HEK293 (cell line): ENCODE measurements at regions not wholly inside any gene's neighbourhood (a gene's known extent, or its start where the extent isn't known, plus 50 kb on each side); places are given as distances from the start of the nearest gene placed in this dataset.

ENCODE experiments used
- CTCF ChIA-PET: fragments of 350-600 bp; formaldehyde crosslinking; extraction: SDS; loops from one replicate; lab custom pipeline; 2021; ENCODE audit warnings: antibody characterized with exemption; lab: Yijun Ruan, JAX
- POLR2A ChIA-PET: fragments of 300-600 bp; formaldehyde crosslinking; extraction: SDS; loops from one replicate; lab custom pipeline; 2020; ENCODE audit warnings: antibody characterized with exemption, inconsistent platforms; lab: Yijun Ruan, JAX
- H3K27ac ChIP-seq: fragments of 200-500 bp; sonication (Bioruptor generic); 2 replicates; pipeline ENCODE4 v1.5.1; 2014; ENCODE audit warnings: low read depth, low read length, control low read depth, inconsistent platforms; ENCODE audit errors: extremely low read depth
- H3K36me3 ChIP-seq, 2 experiments: fragments of 200-500 bp in 1 of 2; sonication (Bioruptor generic) in 1 of 2; 1 replicate in 1 of 2; 2 replicates in 1 of 2; pipeline ENCODE4 v1.5.1; 2014 to 2017; ENCODE audit warnings: inconsistent platforms in 2 of 2, low read length in 2 of 2; ENCODE audit not compliant: control insufficient read depth in 2 of 2, insufficient read depth in 1 of 2
- H3K4me1 ChIP-seq: fragments of 200-500 bp; sonication (Bioruptor generic); 2 replicates; pipeline ENCODE4 v1.5.1; 2014; ENCODE audit warnings: mild to moderate bottlenecking, low read length, inconsistent platforms; ENCODE audit not compliant: control insufficient read depth, insufficient read depth
- H3K4me3 ChIP-seq: 2 replicates; pipeline ENCODE4 v1.5.1; 2011; ENCODE audit warnings: low read depth, mild to moderate bottlenecking, control low read depth, low read length, moderate library complexity
- H3K9me3 ChIP-seq: fragments of 200-500 bp; sonication (Bioruptor generic); 2 replicates; pipeline ENCODE4 v1.5.1; 2014; ENCODE audit warnings: low read depth, low read length, inconsistent platforms; ENCODE audit not compliant: control insufficient read depth, insufficient read depth
- KLF1 ChIP-seq: fragments of 450-650 bp; formaldehyde crosslinking; IDR thresholded peaks from 2 replicates; pipeline ENCODE4 v1.5.1; 2016; ENCODE audit warnings: missing biosample characterization, missing genetic modification characterization
- SCRT1 ChIP-seq: fragments of 450-650 bp; formaldehyde crosslinking; IDR thresholded peaks from 2 replicates; pipeline ENCODE4 v1.5.1; 2016; ENCODE audit warnings: missing biosample characterization, missing genetic modification characterization, borderline replicate concordance
- YY2 ChIP-seq: fragments of 450-650 bp; formaldehyde crosslinking; IDR thresholded peaks from 2 replicates; pipeline ENCODE4 v1.5.1; 2016; ENCODE audit warnings: missing biosample characterization, missing genetic modification characterization
- ZBTB17 ChIP-seq: fragments of 450-650 bp; formaldehyde crosslinking; IDR thresholded peaks from 2 replicates; pipeline ENCODE4 v1.5.1; 2016; ENCODE audit warnings: missing biosample characterization, missing genetic modification characterization
- ZFHX2 ChIP-seq: fragments of 450-650 bp; formaldehyde crosslinking; conservative IDR thresholded peaks from 2 replicates; pipeline ENCODE4 v1.5.1; 2016; ENCODE audit warnings: missing biosample characterization, missing genetic modification characterization
- ZNF19 ChIP-seq: fragments of 450-650 bp; formaldehyde crosslinking; IDR thresholded peaks from 2 replicates; pipeline ENCODE4; 2016; ENCODE audit warnings: missing biosample characterization, missing genetic modification characterization, low read depth
- ZNF354C ChIP-seq: fragments of 450-650 bp; formaldehyde crosslinking; IDR thresholded peaks from 2 replicates; pipeline ENCODE4 v1.5.1; 2016; ENCODE audit warnings: missing biosample characterization, missing genetic modification characterization, low read depth, borderline replicate concordance
- ZNF529 ChIP-seq: fragments of 450-650 bp; formaldehyde crosslinking; IDR thresholded peaks from 2 replicates; pipeline ENCODE4 v1.5.1; 2017; ENCODE audit warnings: missing genetic modification characterization, missing biosample characterization; ENCODE audit not compliant: insufficient replicate concordance
- ZNF600 ChIP-seq: fragments of 450-650 bp; formaldehyde crosslinking; IDR thresholded peaks from 2 replicates; pipeline ENCODE4 v1.5.1; 2016; ENCODE audit warnings: missing biosample characterization, missing genetic modification characterization
- ZNF654 ChIP-seq: fragments of 450-650 bp; formaldehyde crosslinking; IDR thresholded peaks from 2 replicates; pipeline ENCODE4 v1.5.1; 2016; ENCODE audit warnings: low read depth, missing biosample characterization, missing genetic modification characterization
- TF ChIP-seq, protein P1 (sequence below): fragments of 450-650 bp; formaldehyde crosslinking; IDR thresholded peaks from 2 replicates; pipeline ENCODE4 v1.5.1; 2016; ENCODE audit warnings: missing biosample characterization, missing genetic modification characterization, low read depth
- TF ChIP-seq, protein P2 (sequence below): fragments of 450-650 bp; formaldehyde crosslinking; IDR thresholded peaks from 2 replicates; pipeline ENCODE4 v1.5.1; 2016; ENCODE audit warnings: missing biosample characterization, missing genetic modification characterization
- TF ChIP-seq, protein P3 (sequence below): fragments of 450-650 bp; IDR thresholded peaks from 2 replicates; pipeline ENCODE4 v1.5.1; 2018; ENCODE audit warnings: missing biosample characterization, missing genetic modification characterization
- TF ChIP-seq, protein P4 (sequence below): fragments of 450-650 bp; formaldehyde crosslinking; IDR thresholded peaks from 2 replicates; pipeline ENCODE4 v1.5.1; 2016; ENCODE audit warnings: missing biosample characterization, missing genetic modification characterization, borderline replicate concordance
- TF ChIP-seq, protein P5 (sequence below): fragments of 450-650 bp; formaldehyde crosslinking; IDR thresholded peaks from 2 replicates; pipeline ENCODE4 v1.5.1; 2016; ENCODE audit warnings: missing biosample characterization, missing genetic modification characterization
- TF ChIP-seq, protein P6 (sequence below): fragments of 450-650 bp; formaldehyde crosslinking; IDR thresholded peaks from 2 replicates; pipeline ENCODE4 v1.5.1; 2016; ENCODE audit warnings: missing biosample characterization, missing genetic modification characterization
- TF ChIP-seq, protein P7 (sequence below): sonication (generic); formaldehyde crosslinking; IDR thresholded peaks from 2 replicates; pipeline ENCODE4 v1.8.1; 2022; ENCODE audit warnings: mild to moderate bottlenecking, moderate library complexity, missing genetic modification reagents
- TF ChIP-seq, protein P8 (sequence below): fragments of 450-650 bp; formaldehyde crosslinking; IDR thresholded peaks from 2 replicates; pipeline ENCODE4 v1.5.1; 2017; ENCODE audit warnings: missing biosample characterization, missing genetic modification characterization
- TF ChIP-seq, protein P9 (sequence below): fragments of 450-650 bp; formaldehyde crosslinking; IDR thresholded peaks from 2 replicates; pipeline ENCODE4 v1.5.1; 2017; ENCODE audit warnings: missing biosample characterization, missing genetic modification characterization

DNA sequence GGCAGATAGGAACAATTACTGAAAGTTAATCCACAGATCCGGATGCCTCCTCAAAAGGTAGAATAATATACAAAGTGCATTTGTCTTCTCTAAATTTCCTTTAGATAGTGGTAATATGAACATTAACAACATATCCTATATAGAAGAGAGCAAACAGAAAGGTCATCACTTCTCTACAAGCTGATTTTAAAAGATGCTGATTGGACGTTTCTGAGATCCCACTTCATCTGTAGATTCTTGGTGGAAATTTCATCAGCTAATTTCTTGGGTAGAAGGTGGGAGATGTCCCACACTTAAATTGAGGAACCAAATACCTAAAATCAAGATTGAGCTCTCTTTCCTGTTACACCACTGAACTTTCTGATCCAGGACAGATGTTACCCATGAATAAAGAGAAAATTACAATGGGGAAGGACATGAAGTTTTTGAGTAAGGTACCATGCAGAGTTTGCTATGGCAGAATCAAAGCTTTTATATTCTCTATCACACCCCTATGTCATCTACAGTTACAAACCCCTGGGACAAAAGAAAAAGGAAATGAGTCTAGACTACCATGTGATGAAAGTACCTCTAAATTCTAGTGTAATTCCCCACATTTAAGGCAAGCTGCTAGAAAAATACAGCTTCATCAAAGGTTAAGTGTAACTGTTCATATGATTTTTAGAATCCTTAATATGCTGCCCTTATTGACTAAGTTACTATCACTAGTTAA lies 189.2 kb upstream of the SETMAR start:
- H3K27ac ChIP-seq = no peak overlapping the region
- H3K36me3 ChIP-seq = no peaks in the 10 kb centered on the region
- no peaks in the 10 kb centered on the region for H3K4me1 ChIP-seq
- H3K9me3 ChIP-seq = no peaks in the 10 kb centered on the region
- ChIA-PET CTCF (interaction anchor here (0.7 to 0.9 kb wide), 3 partner anchors 93 to 997 kb away, joined by 3 to 4 read pairs (median 3); no protein-coding TSS in a partner anchor), POLR2A (no interaction called here)
- TF ChIP-seq, protein P1, sequence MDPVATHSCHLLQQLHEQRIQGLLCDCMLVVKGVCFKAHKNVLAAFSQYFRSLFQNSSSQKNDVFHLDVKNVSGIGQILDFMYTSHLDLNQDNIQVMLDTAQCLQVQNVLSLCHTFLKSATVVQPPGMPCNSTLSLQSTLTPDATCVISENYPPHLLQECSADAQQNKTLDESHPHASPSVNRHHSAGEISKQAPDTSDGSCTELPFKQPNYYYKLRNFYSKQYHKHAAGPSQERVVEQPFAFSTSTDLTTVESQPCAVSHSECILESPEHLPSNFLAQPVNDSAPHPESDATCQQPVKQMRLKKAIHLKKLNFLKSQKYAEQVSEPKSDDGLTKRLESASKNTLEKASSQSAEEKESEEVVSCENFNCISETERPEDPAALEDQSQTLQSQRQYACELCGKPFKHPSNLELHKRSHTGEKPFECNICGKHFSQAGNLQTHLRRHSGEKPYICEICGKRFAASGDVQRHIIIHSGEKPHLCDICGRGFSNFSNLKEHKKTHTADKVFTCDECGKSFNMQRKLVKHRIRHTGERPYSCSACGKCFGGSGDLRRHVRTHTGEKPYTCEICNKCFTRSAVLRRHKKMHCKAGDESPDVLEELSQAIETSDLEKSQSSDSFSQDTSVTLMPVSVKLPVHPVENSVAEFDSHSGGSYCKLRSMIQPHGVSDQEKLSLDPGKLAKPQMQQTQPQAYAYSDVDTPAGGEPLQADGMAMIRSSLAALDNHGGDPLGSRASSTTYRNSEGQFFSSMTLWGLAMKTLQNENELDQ (tag by site-specific recombination) = no peak
- TF ChIP-seq ZNF354C (tag by site-specific recombination) (no peak), SCRT1 (no peak), ZNF600 (tag by site-specific recombination) (no peak), ZNF529 (no peak), ZFHX2 (tag by site-specific recombination) (no peak), ZNF654 (tag by site-specific recombination) (no peak), ZNF19 (tag by site-specific recombination) (no peak), KLF1 (tag by site-specific recombination) (no peak), ZBTB17 (no peak), YY2 (no peak)
- TF ChIP-seq, protein P2, sequence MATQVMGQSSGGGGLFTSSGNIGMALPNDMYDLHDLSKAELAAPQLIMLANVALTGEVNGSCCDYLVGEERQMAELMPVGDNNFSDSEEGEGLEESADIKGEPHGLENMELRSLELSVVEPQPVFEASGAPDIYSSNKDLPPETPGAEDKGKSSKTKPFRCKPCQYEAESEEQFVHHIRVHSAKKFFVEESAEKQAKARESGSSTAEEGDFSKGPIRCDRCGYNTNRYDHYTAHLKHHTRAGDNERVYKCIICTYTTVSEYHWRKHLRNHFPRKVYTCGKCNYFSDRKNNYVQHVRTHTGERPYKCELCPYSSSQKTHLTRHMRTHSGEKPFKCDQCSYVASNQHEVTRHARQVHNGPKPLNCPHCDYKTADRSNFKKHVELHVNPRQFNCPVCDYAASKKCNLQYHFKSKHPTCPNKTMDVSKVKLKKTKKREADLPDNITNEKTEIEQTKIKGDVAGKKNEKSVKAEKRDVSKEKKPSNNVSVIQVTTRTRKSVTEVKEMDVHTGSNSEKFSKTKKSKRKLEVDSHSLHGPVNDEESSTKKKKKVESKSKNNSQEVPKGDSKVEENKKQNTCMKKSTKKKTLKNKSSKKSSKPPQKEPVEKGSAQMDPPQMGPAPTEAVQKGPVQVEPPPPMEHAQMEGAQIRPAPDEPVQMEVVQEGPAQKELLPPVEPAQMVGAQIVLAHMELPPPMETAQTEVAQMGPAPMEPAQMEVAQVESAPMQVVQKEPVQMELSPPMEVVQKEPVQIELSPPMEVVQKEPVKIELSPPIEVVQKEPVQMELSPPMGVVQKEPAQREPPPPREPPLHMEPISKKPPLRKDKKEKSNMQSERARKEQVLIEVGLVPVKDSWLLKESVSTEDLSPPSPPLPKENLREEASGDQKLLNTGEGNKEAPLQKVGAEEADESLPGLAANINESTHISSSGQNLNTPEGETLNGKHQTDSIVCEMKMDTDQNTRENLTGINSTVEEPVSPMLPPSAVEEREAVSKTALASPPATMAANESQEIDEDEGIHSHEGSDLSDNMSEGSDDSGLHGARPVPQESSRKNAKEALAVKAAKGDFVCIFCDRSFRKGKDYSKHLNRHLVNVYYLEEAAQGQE (tag by site-specific recombination) = no peak
- TF ChIP-seq, protein P3, sequence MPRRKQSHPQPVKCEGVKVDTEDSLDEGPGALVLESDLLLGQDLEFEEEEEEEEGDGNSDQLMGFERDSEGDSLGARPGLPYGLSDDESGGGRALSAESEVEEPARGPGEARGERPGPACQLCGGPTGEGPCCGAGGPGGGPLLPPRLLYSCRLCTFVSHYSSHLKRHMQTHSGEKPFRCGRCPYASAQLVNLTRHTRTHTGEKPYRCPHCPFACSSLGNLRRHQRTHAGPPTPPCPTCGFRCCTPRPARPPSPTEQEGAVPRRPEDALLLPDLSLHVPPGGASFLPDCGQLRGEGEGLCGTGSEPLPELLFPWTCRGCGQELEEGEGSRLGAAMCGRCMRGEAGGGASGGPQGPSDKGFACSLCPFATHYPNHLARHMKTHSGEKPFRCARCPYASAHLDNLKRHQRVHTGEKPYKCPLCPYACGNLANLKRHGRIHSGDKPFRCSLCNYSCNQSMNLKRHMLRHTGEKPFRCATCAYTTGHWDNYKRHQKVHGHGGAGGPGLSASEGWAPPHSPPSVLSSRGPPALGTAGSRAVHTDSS (tag by site-specific recombination) = no peak
- TF ChIP-seq, protein P4, sequence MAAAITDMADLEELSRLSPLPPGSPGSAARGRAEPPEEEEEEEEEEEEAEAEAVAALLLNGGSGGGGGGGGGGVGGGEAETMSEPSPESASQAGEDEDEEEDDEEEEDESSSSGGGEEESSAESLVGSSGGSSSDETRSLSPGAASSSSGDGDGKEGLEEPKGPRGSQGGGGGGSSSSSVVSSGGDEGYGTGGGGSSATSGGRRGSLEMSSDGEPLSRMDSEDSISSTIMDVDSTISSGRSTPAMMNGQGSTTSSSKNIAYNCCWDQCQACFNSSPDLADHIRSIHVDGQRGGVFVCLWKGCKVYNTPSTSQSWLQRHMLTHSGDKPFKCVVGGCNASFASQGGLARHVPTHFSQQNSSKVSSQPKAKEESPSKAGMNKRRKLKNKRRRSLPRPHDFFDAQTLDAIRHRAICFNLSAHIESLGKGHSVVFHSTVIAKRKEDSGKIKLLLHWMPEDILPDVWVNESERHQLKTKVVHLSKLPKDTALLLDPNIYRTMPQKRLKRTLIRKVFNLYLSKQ (tag by site-specific recombination) = no peak
- TF ChIP-seq, protein P5, sequence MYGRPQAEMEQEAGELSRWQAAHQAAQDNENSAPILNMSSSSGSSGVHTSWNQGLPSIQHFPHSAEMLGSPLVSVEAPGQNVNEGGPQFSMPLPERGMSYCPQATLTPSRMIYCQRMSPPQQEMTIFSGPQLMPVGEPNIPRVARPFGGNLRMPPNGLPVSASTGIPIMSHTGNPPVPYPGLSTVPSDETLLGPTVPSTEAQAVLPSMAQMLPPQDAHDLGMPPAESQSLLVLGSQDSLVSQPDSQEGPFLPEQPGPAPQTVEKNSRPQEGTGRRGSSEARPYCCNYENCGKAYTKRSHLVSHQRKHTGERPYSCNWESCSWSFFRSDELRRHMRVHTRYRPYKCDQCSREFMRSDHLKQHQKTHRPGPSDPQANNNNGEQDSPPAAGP (tag by site-specific recombination) = no peak
- TF ChIP-seq, protein P6, sequence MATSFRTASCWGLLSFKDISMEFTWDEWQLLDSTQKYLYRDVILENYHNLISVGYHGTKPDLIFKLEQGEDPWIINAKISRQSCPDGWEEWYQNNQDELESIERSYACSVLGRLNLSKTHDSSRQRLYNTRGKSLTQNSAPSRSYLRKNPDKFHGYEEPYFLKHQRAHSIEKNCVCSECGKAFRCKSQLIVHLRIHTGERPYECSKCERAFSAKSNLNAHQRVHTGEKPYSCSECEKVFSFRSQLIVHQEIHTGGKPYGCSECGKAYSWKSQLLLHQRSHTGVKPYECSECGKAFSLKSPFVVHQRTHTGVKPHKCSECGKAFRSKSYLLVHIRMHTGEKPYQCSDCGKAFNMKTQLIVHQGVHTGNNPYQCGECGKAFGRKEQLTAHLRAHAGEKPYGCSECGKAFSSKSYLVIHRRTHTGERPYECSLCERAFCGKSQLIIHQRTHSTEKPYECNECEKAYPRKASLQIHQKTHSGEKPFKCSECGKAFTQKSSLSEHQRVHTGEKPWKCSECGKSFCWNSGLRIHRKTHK (tag by site-specific recombination) = no peak
- TF ChIP-seq, protein P7, sequence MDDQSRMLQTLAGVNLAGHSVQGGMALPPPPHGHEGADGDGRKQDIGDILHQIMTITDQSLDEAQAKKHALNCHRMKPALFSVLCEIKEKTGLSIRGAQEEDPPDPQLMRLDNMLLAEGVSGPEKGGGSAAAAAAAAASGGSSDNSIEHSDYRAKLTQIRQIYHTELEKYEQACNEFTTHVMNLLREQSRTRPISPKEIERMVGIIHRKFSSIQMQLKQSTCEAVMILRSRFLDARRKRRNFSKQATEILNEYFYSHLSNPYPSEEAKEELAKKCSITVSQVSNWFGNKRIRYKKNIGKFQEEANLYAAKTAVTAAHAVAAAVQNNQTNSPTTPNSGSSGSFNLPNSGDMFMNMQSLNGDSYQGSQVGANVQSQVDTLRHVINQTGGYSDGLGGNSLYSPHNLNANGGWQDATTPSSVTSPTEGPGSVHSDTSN (CRISPR knock-in tag) = no peak
- TF ChIP-seq, protein P8, sequence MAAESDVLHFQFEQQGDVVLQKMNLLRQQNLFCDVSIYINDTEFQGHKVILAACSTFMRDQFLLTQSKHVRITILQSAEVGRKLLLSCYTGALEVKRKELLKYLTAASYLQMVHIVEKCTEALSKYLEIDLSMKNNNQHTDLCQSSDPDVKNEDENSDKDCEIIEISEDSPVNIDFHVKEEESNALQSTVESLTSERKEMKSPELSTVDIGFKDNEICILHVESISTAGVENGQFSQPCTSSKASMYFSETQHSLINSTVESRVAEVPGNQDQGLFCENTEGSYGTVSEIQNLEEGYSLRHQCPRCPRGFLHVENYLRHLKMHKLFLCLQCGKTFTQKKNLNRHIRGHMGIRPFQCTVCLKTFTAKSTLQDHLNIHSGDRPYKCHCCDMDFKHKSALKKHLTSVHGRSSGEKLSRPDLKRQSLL (tag by site-specific recombination) = no peak
- TF ChIP-seq, protein P9, sequence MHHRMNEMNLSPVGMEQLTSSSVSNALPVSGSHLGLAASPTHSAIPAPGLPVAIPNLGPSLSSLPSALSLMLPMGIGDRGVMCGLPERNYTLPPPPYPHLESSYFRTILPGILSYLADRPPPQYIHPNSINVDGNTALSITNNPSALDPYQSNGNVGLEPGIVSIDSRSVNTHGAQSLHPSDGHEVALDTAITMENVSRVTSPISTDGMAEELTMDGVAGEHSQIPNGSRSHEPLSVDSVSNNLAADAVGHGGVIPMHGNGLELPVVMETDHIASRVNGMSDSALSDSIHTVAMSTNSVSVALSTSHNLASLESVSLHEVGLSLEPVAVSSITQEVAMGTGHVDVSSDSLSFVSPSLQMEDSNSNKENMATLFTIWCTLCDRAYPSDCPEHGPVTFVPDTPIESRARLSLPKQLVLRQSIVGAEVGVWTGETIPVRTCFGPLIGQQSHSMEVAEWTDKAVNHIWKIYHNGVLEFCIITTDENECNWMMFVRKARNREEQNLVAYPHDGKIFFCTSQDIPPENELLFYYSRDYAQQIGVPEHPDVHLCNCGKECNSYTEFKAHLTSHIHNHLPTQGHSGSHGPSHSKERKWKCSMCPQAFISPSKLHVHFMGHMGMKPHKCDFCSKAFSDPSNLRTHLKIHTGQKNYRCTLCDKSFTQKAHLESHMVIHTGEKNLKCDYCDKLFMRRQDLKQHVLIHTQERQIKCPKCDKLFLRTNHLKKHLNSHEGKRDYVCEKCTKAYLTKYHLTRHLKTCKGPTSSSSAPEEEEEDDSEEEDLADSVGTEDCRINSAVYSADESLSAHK (tag by site-specific recombination) = no peak
- H3K4me3 ChIP-seq = no peak overlapping the region
